HG03045 (cell line): ENCODE measurements at regions not wholly inside any gene's neighbourhood (a gene's known extent, or its start where the extent isn't known, plus 50 kb on each side); places are given as distances from the start of the nearest gene placed in this dataset.

Experiments
- ATAC-seq: cut with Tn5 transposase; IDR thresholded peaks from one replicate; pipeline ENCODE4 v1.9.1; 2021; ENCODE audit warnings: mild to moderate bottlenecking, moderate library complexity; ENCODE audit not compliant: unreplicated experiment

GRCh38 chr4:176005766-176006165 lies 59.9 kb upstream of the WDR17 start:
- ATAC-seq: no peak

- ATAC-seq: no peak
Observed at GRCh38 chr4:176009254-176009653, 56.4 kb upstream of the WDR17 start.

DNA sequence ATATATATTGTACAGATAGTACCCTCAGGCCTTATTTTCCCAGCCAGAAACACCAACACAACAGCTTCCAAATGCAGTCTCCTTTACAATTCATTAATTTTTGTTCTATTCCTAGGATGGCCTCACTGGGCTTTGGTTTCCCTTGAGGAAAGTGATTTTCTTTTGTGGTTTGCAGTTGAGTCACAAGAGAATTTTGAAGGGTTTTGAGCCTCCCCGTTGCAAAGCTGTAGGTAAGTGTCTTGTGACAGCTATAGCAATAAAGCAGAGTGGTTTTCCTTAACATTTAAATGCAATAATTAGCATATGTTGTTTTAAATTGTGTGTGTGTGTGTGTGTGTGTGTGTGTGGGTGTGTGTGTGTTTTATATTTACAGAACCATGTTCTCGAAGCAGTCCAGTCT lies 54.1 kb upstream of the WDR17 start:
- peak; percentile 35 for ATAC-seq

DNA sequence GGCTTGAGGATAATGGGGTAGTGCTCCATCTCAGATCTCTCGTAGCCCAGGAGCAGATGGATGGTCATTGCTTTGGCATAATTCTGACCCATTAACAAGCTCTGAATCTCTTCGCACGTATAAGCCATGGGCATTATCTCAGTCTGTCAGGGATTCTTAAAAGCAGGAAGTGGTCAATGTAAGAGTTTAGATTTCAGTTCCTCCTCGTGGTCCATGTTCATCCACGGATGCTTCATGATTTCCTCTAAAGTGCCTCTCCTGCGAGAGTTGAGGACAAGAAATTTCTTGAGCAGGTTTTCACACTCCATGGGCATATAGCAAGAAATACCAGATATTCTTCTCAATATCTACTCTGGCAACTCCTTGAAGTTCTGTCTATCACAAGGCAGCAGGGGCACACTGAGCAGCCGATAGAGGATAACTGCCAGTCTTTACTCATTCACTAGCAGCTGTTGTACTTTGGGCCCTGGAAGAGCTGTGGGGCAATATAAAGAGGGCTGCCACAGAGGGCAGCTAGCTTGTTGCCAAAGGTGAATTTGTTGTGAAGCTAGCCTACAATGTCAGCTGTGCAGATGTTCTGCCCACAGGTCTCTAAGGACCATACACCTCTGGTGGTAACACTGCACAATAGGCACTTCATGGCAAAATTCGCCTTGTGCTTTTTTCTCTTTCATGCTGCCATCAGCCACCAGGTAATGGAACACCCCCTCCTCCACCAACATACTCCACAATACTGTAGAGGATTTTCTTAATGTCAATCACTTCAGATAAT lies 52.0 kb upstream of the WDR17 start:
- peak; percentile 80 for ATAC-seq

DNA sequence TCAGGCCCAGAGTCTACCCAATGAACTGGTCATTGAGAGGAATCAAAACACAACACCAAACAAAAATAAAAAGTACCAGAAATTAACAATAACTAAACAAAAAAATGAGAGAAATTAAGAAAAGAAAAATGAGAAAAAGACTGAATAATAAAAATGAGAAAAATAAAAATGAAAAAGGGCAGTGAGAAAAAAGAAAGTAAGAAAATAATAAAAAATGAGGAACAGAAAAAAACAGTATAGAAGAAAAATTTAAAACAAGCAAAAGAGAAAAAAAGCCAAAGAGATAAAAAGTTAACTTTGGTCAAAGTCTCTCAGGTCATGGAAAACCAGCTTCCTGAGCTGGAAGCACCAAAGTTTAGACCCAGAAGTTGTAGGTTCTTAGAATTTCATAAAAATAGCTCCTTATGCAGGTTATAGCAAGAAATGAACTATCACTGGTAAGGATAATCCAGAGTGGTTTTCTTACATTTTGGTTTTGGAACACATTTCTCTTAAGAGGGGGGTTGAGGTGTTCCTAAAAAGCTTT lies 51.0 kb upstream of the WDR17 start:
- ATAC-seq: no peak
